ENCODE measurements at regions not wholly inside any gene's neighbourhood (a gene's known extent, or its start where the extent isn't known, plus 50 kb on each side); places are given as distances from the start of the nearest gene placed in this dataset.

- H3K27me3 ChIP-seq: no peaks in the 10 kb centered on the region
- TF ChIP-seq EP300 (IDR thresholded peaks at IDR 0.05) (no peak), POLR2A (IDR thresholded peaks at IDR 0.05) (no peak), CTCF (IDR thresholded peaks at IDR 0.05) (no peak)
- DNase-seq (ENCODE audit: low spot score in 2 of 2): no peak
- no peaks in the 10 kb centered on the region for H3K36me3 ChIP-seq
- no peak overlapping the region for H3K4me3 ChIP-seq
- H3K27ac ChIP-seq: no peak overlapping the region
- H3K4me1 ChIP-seq: peaks cover 0 to 7% (median 0%) of the 10 kb centered on the region in 4 donors
- no peaks in the 10 kb centered on the region for H3K9me3 ChIP-seq
Observed at GRCh38 chr12:65597527-65597926, 226.8 kb upstream of the HMGA2 start.

GRCh38 chr12:65598688-65599087 is 225.6 kb upstream of the HMGA2 start:
- Histone ChIP-seq H3K27me3 (no peaks in the 10 kb centered on the region), H3K9me3 (no peaks in the 10 kb centered on the region), H3K4me3 (no peak overlapping the region), H3K36me3 (no peaks in the 10 kb centered on the region), H3K4me1 (peaks cover 0 to 19% (median 3%) of the 10 kb centered on the region in 4 donors), H3K27ac (no peak overlapping the region)
- DNase-seq (ENCODE audit: low spot score in 2 of 2): no peak
- TF ChIP-seq EP300 (IDR thresholded peaks at IDR 0.05): no peak
- TF ChIP-seq POLR2A (IDR thresholded peaks at IDR 0.05): no peak
- no peak for TF ChIP-seq CTCF (IDR thresholded peaks at IDR 0.05)
- 93 to 95% methylated on average over 1 of the region's 1 CpG for WGBS, 2 donors

DNA sequence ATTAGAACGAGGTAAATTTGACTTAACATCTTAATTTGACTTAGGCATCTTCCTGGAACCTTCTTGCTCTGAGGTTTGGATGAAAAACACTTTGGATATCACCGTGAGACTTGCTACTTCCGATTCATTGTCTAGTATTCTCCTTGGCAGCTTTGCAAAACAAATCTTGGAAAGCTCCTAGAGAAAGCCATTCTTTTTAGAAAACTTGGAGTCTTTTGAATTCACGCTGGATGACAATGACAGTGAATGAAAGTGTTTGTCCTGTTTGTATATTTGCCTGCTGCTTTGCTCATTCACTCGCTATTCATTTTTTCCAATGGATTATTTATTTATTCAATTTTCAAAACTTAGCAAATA is 222.1 kb upstream of the HMGA2 start:
- Histone ChIP-seq H3K27ac (peak overlapping the region in 1 of 4 donors; percentile 62), H3K36me3 (no peaks in the 10 kb centered on the region), H3K4me3 (no peak overlapping the region), H3K27me3 (no peaks in the 10 kb centered on the region), H3K9me3 (no peaks in the 10 kb centered on the region), H3K4me1 (peaks cover 0 to 22% (median 3%) of the 10 kb centered on the region in 4 donors)
- TF ChIP-seq POLR2A (IDR thresholded peaks at IDR 0.05): no peak
- TF ChIP-seq EP300 (IDR thresholded peaks at IDR 0.05): no peak
- TF ChIP-seq CTCF (IDR thresholded peaks at IDR 0.05): no peak
- WGBS, 2 donors: 10 to 15% methylated on average over 5 of the region's 5 CpGs
- no peak for DNase-seq (ENCODE audit: low spot score in 2 of 2)

GRCh38 chr12:65602610-65603295 is 221.5 kb upstream of the HMGA2 start:
- Histone ChIP-seq H3K27ac (peak overlapping the region in 2 of 4 donors; percentile 31 to 62), H3K27me3 (no peaks in the 10 kb centered on the region), H3K4me1 (peaks cover 0 to 22% (median 3%) of the 10 kb centered on the region in 4 donors), H3K36me3 (no peaks in the 10 kb centered on the region), H3K9me3 (peaks cover 0 to 3% (median 0%) of the 10 kb centered on the region in 4 donors), H3K4me3 (peak overlapping the region in 1 of 4 donors; percentile 23)
- DNase-seq (ENCODE audit: low spot score in 2 of 2): peak; percentile 62 to 81
- 8 to 16% methylated on average over 11 of the region's 11 CpGs for WGBS, 2 donors
- TF ChIP-seq CTCF (IDR thresholded peaks at IDR 0.05) (peak; percentile 48 to 70 (median 63)), POLR2A (IDR thresholded peaks at IDR 0.05) (no peak)

- peak in 1 of 2 donors; percentile 17 for DNase-seq (ENCODE audit: low spot score in 2 of 2)
- Histone ChIP-seq H3K9me3 (peaks cover 0 to 6% (median 0%) of the 10 kb centered on the region in 4 donors), H3K36me3 (no peaks in the 10 kb centered on the region), H3K4me1 (peaks cover 0 to 22% (median 3%) of the 10 kb centered on the region in 4 donors), H3K27me3 (no peaks in the 10 kb centered on the region), H3K27ac (peak overlapping the region in 2 of 4 donors; percentile 31 to 62), H3K4me3 (peak overlapping the region in 1 of 4 donors; percentile 23)
- TF ChIP-seq POLR2A (IDR thresholded peaks at IDR 0.05): no peak
- no peak for TF ChIP-seq EP300 (IDR thresholded peaks at IDR 0.05)
- no peak for TF ChIP-seq CTCF (IDR thresholded peaks at IDR 0.05)
- WGBS, 2 donors: 17 to 18% methylated on average over 8 of the region's 8 CpGs
Observed at GRCh38 chr12:65603438-65604351, 220.6 kb upstream of the HMGA2 start.
